Right atrium auricular region (tissue), 2 donors: ENCODE measurements at regions not wholly inside any gene's neighbourhood (a gene's known extent, or its start where the extent isn't known, plus 50 kb on each side); places are given as distances from the start of the nearest gene placed in this dataset.

Experiments used
- DNase-seq: peaks from one replicate; pipeline ENCODE4 v3.0.0-alpha.2; 2019; ENCODE audit warnings: low spot score
- H3K27ac ChIP-seq, 2 donors: fragments of 200-600 bp; sonication (generic); 1 replicate in 1 of 2; 2 replicates in 1 of 2; pipeline ENCODE4 v1.5.1; 2016 to 2019
- H3K27me3 ChIP-seq, 2 donors: fragments of 200-600 bp; sonication (generic); one replicate each; pipeline versions ENCODE4 v1.5.1 to v1.6.0; 2017 to 2019
- H3K36me3 ChIP-seq: fragments of 200-600 bp; sonication (generic); one replicate; pipeline ENCODE4 v1.5.1; 2016
- H3K4me1 ChIP-seq, 2 donors: fragments of 200-600 bp; sonication (generic); one replicate each; pipeline versions ENCODE4 v1.5.1 to v1.6.0; 2017 to 2019
- H3K4me3 ChIP-seq, 2 donors: fragments of 200-600 bp; sonication (generic); 1 replicate in 1 of 2; 2 replicates in 1 of 2; pipeline ENCODE4 v1.5.1; 2017 to 2019; ENCODE audit warnings: mild to moderate bottlenecking in 1 of 2, moderate library complexity in 1 of 2
- H3K9me3 ChIP-seq, 2 donors: fragments of 200-600 bp; sonication (generic); one replicate each; pipeline ENCODE4 v1.5.1; 2019
- TF ChIP-seq, protein P1 (sequence below), 2 donors: fragments of 200-600 bp; sonication (generic); IDR thresholded peaks; one replicate each; pipeline ENCODE4 v1.5.1; 2019; ENCODE audit warnings: antibody characterized with exemption in 2 of 2

DNA sequence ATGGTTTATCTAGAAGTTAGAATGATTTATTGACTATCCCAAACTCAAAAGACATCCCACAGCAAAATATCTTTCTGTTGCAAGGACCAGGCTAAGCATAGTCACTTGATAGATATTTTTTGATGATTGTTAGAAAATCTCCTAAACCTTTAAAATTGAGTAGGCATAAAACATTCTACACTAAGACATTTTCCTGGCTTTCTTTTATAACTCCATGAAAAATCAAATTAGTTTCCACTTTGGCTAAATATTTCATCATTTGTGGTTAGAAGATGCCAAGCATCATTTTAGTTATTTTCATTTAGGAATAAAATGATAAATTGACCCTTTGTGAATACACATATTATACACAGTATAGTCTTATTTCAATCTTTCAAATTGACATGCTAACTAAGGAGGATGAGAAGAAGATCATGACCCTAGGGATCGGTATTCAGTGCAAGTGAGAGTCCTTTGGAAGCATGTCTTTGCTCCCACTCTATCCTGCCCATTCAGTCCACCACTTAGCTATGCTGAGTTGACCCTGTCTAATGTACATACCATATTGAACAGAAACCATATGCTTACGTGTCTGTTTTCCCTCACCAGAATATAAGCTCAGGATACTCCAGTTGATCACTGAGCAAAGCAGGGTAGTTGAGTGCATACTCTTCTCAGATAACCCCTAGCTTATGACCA is 136.6 kb upstream of the OTUD4 start:
- peaks cover 0 to 4% of the 10 kb centered on the region in 2 donors for H3K9me3 ChIP-seq
- H3K4me1 ChIP-seq: no peaks in the 10 kb centered on the region
- no peak for DNase-seq
- TF ChIP-seq, protein P1, sequence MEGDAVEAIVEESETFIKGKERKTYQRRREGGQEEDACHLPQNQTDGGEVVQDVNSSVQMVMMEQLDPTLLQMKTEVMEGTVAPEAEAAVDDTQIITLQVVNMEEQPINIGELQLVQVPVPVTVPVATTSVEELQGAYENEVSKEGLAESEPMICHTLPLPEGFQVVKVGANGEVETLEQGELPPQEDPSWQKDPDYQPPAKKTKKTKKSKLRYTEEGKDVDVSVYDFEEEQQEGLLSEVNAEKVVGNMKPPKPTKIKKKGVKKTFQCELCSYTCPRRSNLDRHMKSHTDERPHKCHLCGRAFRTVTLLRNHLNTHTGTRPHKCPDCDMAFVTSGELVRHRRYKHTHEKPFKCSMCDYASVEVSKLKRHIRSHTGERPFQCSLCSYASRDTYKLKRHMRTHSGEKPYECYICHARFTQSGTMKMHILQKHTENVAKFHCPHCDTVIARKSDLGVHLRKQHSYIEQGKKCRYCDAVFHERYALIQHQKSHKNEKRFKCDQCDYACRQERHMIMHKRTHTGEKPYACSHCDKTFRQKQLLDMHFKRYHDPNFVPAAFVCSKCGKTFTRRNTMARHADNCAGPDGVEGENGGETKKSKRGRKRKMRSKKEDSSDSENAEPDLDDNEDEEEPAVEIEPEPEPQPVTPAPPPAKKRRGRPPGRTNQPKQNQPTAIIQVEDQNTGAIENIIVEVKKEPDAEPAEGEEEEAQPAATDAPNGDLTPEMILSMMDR (IDR thresholded peaks at IDR 0.05): no peak
- H3K27me3 ChIP-seq: no peaks in the 10 kb centered on the region
- H3K27ac ChIP-seq: no peak overlapping the region
- no peak overlapping the region for H3K4me3 ChIP-seq
- no peaks in the 10 kb centered on the region for H3K36me3 ChIP-seq

DNA sequence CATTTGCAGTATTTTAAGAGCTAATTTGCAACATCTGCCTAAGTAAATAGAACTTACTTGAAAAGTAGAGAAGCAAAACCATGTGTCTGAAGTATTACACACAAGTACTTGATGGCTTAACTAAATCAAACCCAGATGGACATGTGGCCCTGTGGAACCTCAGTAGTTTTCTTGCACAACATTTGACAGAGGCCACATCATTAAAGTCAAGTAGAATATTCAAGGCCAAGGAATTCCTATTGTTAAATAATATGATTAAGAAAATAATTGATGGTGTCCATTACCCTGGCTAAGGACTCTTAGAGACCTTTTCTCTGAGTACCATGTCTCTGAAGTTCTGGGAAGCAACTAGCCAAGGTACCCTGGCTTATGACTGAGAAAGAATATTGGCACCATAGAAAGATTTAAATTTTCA is 135.4 kb upstream of the OTUD4 start:
- Histone ChIP-seq H3K36me3 (no peaks in the 10 kb centered on the region), H3K4me1 (no peaks in the 10 kb centered on the region), H3K27ac (no peak overlapping the region), H3K4me3 (no peak overlapping the region), H3K27me3 (no peaks in the 10 kb centered on the region), H3K9me3 (peaks cover 0 to 4% of the 10 kb centered on the region in 2 donors)
- no peak for DNase-seq
- TF ChIP-seq, protein P1 (IDR thresholded peaks at IDR 0.05): no peak

DNA sequence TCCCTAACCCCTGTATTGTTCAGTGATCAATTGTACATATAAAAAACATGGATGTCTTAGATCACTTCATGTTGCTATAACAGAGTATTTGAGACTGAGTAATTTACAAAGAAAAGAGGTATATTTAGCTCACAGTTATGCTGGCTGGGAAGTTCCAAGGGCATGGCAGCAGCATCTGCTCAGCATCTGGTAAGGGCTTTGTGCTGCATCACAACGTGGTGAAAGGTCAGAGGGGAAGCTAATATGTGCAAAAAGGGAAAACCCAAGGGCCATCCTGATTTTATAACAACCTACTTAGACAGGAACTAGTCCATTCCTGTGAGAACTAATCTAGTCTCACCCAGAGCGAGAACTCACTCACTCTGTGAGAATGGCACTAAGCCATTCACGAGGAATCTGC is 128.2 kb upstream of the OTUD4 start:
- H3K4me1 ChIP-seq: no peaks in the 10 kb centered on the region
- H3K27me3 ChIP-seq: no peaks in the 10 kb centered on the region
- DNase-seq: no peak
- H3K36me3 ChIP-seq: no peaks in the 10 kb centered on the region
- no peaks in the 10 kb centered on the region for H3K9me3 ChIP-seq
- no peak overlapping the region for H3K4me3 ChIP-seq
- no peak overlapping the region for H3K27ac ChIP-seq
- TF ChIP-seq, protein P1 (IDR thresholded peaks at IDR 0.05): no peak

DNA sequence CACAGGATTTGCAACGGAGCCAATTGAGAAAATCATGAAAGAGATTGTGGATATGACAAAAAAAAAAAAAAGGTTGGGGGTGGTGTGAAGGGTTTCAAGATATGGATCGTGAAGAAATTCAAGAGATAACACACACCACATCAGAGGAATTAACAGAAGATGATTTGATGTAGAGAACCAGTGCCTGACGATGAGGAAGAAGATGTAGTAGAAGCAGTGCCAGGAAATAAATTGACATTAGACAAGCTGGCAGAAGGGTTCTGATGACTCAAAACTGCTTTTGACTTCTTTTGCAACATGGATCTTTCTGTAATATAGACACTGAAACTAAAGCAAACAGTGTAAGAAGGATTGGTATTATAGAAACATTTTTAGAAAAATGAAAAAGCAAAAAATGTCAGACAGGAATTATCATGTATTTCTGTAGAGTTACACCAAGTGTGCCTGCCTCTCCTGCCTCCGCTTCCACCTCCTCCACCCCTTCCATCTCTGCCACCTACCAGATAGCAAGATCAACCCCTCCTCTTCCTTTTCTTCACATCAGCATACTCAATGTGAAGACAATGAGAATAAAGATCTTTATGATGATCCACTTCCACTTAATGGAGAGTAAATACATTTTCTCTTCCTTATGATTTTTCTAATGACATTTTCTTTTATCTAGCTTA is 127.5 kb upstream of the OTUD4 start:
- no peaks in the 10 kb centered on the region for H3K36me3 ChIP-seq
- TF ChIP-seq, protein P1 (IDR thresholded peaks at IDR 0.05): no peak

DNA sequence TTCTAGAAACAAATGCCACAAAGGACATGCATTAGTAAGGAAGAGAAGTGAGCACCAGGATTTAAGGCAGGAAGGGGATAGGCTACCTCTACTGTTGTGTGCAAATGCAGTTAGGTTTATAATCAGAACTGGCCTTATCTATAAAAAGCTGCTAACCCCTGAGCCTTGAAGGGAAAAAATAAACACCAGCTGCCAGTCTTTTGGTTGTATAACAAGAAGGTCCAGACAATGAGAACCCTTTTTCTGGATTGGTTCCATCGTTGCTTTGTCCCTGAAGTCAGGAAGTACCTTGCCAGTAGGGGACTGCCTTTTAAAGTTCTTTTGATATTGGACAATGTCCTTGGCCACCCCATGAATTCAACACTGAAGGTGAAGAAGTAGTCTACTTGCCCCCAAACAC is 126.7 kb upstream of the OTUD4 start:
- DNase-seq: no peak
- Histone ChIP-seq H3K4me1 (no peaks in the 10 kb centered on the region), H3K4me3 (no peak overlapping the region), H3K27ac (no peak overlapping the region), H3K27me3 (no peaks in the 10 kb centered on the region), H3K36me3 (no peaks in the 10 kb centered on the region), H3K9me3 (no peaks in the 10 kb centered on the region)
- TF ChIP-seq, protein P1 (IDR thresholded peaks at IDR 0.05): no peak

More for the DNA sequence above, 127.5 kb upstream of the OTUD4 start:
- Histone ChIP-seq H3K4me3 (no peak overlapping the region), H3K27ac (no peak overlapping the region), H3K27me3 (no peaks in the 10 kb centered on the region), H3K9me3 (no peaks in the 10 kb centered on the region), H3K4me1 (no peaks in the 10 kb centered on the region)
- no peak for DNase-seq
